ENCODE measurements at regions not wholly inside any gene's neighbourhood (a gene's known extent, or its start where the extent isn't known, plus 50 kb on each side); places are given as distances from the start of the nearest gene placed in this dataset.

DNA sequence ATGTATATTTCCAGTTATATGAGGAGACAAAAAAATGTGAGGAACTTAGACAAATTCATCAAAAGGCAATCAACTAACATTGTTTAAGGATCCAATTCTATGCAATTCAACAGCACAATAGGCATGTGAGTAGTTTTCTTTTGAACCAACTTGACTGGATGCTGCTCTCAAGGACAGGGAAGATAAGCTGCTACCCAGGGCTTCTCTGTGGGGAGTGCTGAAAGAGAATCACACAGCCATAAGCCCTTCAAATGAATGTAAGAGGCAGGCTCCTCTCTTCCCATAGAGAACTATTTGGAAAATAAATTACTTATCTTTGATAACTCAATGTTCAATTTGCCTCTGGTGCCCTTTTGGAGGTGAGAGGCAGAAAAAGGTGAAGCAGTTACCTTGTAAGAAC is 1413.6 kb downstream of the PCDH7 start:
- TF ChIP-seq, protein P1, sequence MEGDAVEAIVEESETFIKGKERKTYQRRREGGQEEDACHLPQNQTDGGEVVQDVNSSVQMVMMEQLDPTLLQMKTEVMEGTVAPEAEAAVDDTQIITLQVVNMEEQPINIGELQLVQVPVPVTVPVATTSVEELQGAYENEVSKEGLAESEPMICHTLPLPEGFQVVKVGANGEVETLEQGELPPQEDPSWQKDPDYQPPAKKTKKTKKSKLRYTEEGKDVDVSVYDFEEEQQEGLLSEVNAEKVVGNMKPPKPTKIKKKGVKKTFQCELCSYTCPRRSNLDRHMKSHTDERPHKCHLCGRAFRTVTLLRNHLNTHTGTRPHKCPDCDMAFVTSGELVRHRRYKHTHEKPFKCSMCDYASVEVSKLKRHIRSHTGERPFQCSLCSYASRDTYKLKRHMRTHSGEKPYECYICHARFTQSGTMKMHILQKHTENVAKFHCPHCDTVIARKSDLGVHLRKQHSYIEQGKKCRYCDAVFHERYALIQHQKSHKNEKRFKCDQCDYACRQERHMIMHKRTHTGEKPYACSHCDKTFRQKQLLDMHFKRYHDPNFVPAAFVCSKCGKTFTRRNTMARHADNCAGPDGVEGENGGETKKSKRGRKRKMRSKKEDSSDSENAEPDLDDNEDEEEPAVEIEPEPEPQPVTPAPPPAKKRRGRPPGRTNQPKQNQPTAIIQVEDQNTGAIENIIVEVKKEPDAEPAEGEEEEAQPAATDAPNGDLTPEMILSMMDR (IDR thresholded peaks at IDR 0.05): no peak
- no peak for TF ChIP-seq POLR2A (IDR thresholded peaks at IDR 0.05)
